ENCODE measurements at regions not wholly inside any gene's neighbourhood (a gene's known extent, or its start where the extent isn't known, plus 50 kb on each side); places are given as distances from the start of the nearest gene placed in this dataset.

DNA sequence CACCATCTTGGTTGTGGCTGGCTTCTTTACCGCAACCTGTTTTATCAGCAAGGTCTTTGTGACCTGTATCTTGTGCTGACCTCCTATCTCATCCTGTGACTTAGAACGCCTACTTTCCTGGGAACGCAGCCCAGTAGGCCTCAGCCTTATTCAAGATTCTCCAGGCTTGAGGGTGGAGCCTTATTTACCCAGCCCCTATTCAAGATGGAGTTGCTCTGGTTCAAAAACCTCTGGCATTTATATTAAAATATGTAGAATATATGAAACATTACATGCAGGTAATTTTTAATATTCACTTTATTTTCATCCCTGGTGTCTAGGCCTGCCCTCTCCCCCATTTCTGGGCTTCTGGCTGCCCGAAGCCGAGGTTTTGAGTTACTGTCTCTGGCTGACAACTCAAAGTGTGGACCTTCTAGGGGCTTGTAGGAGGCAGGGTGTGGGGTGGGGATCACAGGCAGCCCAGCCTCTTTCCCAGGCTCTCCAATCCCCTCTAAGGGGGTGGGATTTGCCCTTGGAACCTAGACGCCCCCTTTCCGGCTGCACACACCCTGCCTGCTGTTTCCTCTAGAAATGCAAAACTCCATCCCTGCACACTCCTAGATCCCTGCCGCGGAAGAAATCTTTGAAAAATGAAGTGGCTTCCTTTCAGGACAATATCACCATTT lies 152.0 kb downstream of the KCNJ12 start:
- no peak for TF ChIP-seq EZH2 (IDR thresholded peaks at IDR 0.05; ENCODE audit: borderline replicate concordance, low read depth, low read length, severe bottlenecking)
- TF ChIP-seq, protein P1, sequence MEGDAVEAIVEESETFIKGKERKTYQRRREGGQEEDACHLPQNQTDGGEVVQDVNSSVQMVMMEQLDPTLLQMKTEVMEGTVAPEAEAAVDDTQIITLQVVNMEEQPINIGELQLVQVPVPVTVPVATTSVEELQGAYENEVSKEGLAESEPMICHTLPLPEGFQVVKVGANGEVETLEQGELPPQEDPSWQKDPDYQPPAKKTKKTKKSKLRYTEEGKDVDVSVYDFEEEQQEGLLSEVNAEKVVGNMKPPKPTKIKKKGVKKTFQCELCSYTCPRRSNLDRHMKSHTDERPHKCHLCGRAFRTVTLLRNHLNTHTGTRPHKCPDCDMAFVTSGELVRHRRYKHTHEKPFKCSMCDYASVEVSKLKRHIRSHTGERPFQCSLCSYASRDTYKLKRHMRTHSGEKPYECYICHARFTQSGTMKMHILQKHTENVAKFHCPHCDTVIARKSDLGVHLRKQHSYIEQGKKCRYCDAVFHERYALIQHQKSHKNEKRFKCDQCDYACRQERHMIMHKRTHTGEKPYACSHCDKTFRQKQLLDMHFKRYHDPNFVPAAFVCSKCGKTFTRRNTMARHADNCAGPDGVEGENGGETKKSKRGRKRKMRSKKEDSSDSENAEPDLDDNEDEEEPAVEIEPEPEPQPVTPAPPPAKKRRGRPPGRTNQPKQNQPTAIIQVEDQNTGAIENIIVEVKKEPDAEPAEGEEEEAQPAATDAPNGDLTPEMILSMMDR (IDR thresholded peaks at IDR 0.05; ENCODE audit: borderline replicate concordance, extremely low read depth, low read length, poor library complexity, severe bottlenecking) = no peak
- Histone ChIP-seq H4K20me1 (ENCODE audit: insufficient read depth, low read length) (no peaks in the 10 kb centered on the region; the same call in none of the 2 replicates), H3K27me3 (ENCODE audit: insufficient read depth, low read length, poor library complexity) (no peaks in the 10 kb centered on the region), H2AFZ (ENCODE audit: low read depth, low read length) (no peak overlapping the region), H3K79me2 (ENCODE audit: insufficient read depth, low read length) (no peaks in the 10 kb centered on the region), H3K27ac (ENCODE audit: low read length) (no peak overlapping the region), H3K9ac (ENCODE audit: low read depth, low read length) (no peak overlapping the region), H3K36me3 (ENCODE audit: insufficient read depth, low read length) (no peaks in the 10 kb centered on the region), H3K4me3 (ENCODE audit: low read depth in 1 of 2, low read length in 2 of 2) (no peak overlapping the region), H3K4me2 (ENCODE audit: insufficient read depth, low read length) (no peak overlapping the region), H3K4me1 (ENCODE audit: insufficient read depth, low read length) (no peaks in the 10 kb centered on the region), H3K9me3 (ENCODE audit: insufficient read depth, low read length, severe bottlenecking) (no peaks in the 10 kb centered on the region)
- DNase-seq (no peak), ATAC-seq (ENCODE audit: insufficient read depth, low read depth) (no peak)

DNA sequence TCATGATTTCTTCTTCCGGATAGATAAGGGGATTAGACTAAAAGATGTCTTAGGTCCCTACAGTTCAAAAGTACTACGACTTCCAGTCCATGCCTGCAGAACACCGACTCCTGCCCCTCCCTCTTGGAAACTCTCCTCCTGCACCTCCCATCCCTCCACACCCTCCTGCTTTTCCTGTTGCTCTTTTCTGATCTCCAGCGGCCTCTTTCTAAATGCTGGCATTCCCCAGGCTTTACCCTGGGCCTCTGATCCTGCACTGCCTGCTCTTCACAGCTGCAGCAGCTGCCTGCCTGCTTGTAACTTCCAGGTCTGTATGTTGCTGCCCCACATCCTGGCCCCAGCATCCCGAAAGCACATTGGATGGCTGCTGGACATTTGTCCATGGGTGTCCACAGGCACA lies 154.2 kb downstream of the KCNJ12 start:
- H3K27me3 ChIP-seq (ENCODE audit: insufficient read depth, low read length, poor library complexity) = no peaks in the 10 kb centered on the region
- H3K27ac ChIP-seq (ENCODE audit: low read length) = no peak overlapping the region
- no peak overlapping the region for H2AFZ ChIP-seq (ENCODE audit: low read depth, low read length)
- H3K9me3 ChIP-seq (ENCODE audit: insufficient read depth, low read length, severe bottlenecking) = no peaks in the 10 kb centered on the region
- H3K4me2 ChIP-seq (ENCODE audit: insufficient read depth, low read length) = no peak overlapping the region
- ATAC-seq (ENCODE audit: insufficient read depth, low read depth) = no peak
- no peaks in the 10 kb centered on the region for H3K79me2 ChIP-seq (ENCODE audit: insufficient read depth, low read length)
- no peak for DNase-seq
- no peaks in the 10 kb centered on the region; the same call in none of the 2 replicates for H4K20me1 ChIP-seq (ENCODE audit: insufficient read depth, low read length)
- no peaks in the 10 kb centered on the region for H3K4me1 ChIP-seq (ENCODE audit: insufficient read depth, low read length)
- TF ChIP-seq, protein P1 (IDR thresholded peaks at IDR 0.05; ENCODE audit: borderline replicate concordance, extremely low read depth, low read length, poor library complexity, severe bottlenecking) = no peak
- TF ChIP-seq EZH2 (IDR thresholded peaks at IDR 0.05; ENCODE audit: borderline replicate concordance, low read depth, low read length, severe bottlenecking) = no peak
- no peak overlapping the region for H3K4me3 ChIP-seq (ENCODE audit: low read depth in 1 of 2, low read length in 2 of 2)
- no peak overlapping the region for H3K9ac ChIP-seq (ENCODE audit: low read depth, low read length)
- peaks cover 17% of the 10 kb centered on the region for H3K36me3 ChIP-seq (ENCODE audit: insufficient read depth, low read length)

DNA sequence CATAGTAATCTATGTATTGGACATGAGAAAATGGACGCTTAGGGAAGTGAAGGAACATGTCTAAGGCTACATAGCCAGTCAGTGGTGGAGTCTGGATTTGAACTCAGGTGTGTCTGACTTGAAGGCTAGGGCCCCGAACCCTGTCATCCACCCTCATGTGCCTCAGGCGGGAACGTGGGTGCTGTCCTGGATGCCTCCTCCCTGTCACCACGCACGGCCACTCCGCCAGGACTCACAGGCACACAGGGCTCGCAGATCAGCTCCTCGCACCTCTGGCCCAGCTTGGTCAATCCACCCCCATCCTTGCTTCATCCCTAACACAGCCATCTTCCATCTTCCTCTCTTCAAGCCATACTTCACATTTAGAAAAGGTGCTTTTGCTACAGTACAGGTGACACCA lies 154.7 kb downstream of the KCNJ12 start:
- no peak overlapping the region for H3K27ac ChIP-seq (ENCODE audit: low read length)
- H3K9me3 ChIP-seq (ENCODE audit: insufficient read depth, low read length, severe bottlenecking) = no peaks in the 10 kb centered on the region
- no peaks in the 10 kb centered on the region; the same call in none of the 2 replicates for H4K20me1 ChIP-seq (ENCODE audit: insufficient read depth, low read length)
- no peaks in the 10 kb centered on the region for H3K4me1 ChIP-seq (ENCODE audit: insufficient read depth, low read length)
- no peak overlapping the region for H3K4me3 ChIP-seq (ENCODE audit: low read depth in 1 of 2, low read length in 2 of 2)
- TF ChIP-seq, protein P1 (IDR thresholded peaks at IDR 0.05; ENCODE audit: borderline replicate concordance, extremely low read depth, low read length, poor library complexity, severe bottlenecking) = no peak
- no peak for TF ChIP-seq EZH2 (IDR thresholded peaks at IDR 0.05; ENCODE audit: borderline replicate concordance, low read depth, low read length, severe bottlenecking)
- no peak for DNase-seq
- no peak overlapping the region for H2AFZ ChIP-seq (ENCODE audit: low read depth, low read length)
- peaks cover 17% of the 10 kb centered on the region for H3K36me3 ChIP-seq (ENCODE audit: insufficient read depth, low read length)
- ATAC-seq (ENCODE audit: insufficient read depth, low read depth) = no peak
- no peak overlapping the region for H3K9ac ChIP-seq (ENCODE audit: low read depth, low read length)
- no peaks in the 10 kb centered on the region for H3K27me3 ChIP-seq (ENCODE audit: insufficient read depth, low read length, poor library complexity)
- no peaks in the 10 kb centered on the region for H3K79me2 ChIP-seq (ENCODE audit: insufficient read depth, low read length)
- H3K4me2 ChIP-seq (ENCODE audit: insufficient read depth, low read length) = no peak overlapping the region
